Activated CD4-positive, alpha-beta T cell treated with anti-CD3 and anti-CD28 coated beads, Interleukin-2, Interleukin-4, amounts not matched to agents 100 ng/mL and 50 ng/mL, durations not matched to agents 16 hours and 8 hours (primary cell): ENCODE measurements at regions not wholly inside any gene's neighbourhood (a gene's known extent, or its start where the extent isn't known, plus 50 kb on each side); places are given as distances from the start of the nearest gene placed in this dataset.

ENCODE experiments used
- DNase-seq: peaks from one replicate; pipeline ENCODE4 v3.0.0-alpha.2; 2020; ENCODE audit warnings: low spot score

- DNase-seq, result no peak
Measured at GRCh38 chr5:133685402-133686018, 73.2 kb upstream of the FSTL4 start.

DNA sequence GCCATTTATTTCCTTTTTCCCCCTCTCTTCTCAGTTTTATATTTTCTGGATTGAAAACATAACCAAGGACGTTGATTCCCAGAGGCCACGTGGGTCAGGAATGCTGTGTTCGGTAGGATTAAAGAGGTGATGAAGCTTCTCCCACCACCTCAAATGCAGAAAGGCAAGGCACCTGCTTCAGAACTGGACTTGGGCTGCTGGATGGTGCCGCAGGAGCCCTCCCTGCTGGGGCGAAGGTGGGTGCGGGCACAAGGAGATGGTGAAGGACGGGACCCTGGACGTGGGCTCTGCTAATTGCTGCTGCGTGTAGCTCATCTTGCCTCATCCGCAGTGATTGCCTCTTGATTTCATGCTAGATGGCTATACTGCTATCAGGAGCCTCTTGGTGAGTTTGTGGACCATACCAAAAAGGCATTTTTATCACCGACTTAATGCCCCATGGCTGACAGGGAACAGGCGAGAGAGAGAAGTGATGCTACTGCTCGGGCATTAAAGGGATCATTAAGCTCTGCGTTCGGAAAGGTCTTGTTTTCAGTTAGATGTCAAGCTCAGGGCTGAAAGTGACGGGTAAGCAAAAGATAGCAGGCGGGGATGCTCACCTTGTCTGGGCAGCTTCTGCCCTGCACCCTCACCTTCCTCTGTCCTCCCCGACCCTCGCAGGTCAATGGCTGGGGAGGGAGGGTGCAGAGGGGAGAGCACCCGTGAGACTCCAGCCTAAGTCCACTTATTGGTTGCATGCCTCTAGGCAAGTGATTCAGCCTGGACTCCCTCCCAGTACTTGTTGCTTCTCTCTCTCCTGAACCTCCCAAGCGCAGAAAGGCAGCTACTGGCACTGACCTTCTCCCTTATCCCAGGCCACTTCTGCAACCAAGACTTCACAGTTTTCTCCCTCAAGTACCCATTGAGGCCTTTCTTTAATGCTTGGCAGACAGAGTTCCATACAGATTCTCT, 71.6 kb upstream of the FSTL4 start:
- no peak for DNase-seq

DNA sequence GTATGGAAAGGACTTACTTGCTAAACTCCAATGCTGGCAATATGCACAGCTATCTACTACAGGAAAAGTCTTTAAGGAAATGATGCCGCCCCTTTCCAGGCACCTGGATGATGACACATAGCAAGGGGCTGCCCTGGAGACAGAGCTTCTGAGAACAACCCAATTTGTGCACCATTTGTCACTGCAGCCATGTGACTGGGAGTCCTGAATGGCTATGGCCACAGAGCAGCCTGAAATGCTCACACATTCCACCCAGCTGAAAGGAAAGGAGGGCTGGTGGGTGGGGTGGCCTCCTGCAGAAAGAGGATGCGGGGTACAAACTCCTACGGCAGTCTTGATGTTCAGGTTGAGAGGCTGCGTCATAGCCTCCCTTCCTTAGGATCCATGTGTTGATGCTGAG, 70.1 kb upstream of the FSTL4 start:
- no peak for DNase-seq

DNA sequence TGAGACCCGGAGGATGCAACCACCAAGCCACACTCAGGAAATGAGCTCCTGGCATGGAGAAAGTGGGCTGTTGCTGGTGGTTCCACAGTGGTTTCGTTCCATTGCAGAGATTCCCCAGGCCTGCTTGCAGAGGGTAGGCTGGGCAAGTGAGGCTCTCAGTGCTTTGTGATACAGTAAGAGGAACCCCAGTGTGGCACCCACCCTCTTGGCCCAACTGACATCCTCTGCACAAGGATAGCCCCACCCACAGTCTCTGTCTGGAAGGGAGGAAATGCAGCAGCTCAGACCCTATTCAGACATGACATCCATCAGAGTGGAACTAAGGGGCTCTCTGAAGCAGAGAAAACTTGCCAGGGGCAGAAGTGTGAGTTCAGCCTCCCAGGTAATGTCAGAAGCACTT, 69.6 kb upstream of the FSTL4 start:
- no peak for DNase-seq

- no peak for DNase-seq
Measured at GRCh38 chr5:133680830-133681565, 68.7 kb upstream of the FSTL4 start.

- DNase-seq, result no peak
Measured at GRCh38 chr5:133679534-133679933, 67.2 kb upstream of the FSTL4 start.

GRCh38 chr5:133675376-133676154, 63.2 kb upstream of the FSTL4 start:
- DNase-seq, result no peak

DNA sequence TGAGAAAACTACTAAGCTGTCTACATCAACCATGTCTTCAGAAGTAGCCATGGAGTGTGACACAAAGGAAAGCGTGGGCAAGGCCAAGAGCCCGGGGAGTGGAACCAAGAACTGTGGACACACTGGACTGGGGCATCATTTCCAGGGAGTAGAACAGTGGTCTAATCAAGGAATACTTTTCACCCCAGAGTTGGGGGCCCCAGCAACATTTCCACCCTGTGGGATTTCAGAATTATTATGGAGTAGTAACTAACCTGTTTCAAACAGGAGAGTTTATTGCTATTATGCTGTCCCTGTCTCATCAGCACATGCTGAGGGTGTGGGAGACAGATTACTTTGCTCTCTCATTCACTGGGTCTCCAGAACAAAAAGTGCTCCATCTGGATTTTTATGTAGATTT, 58.0 kb upstream of the FSTL4 start:
- DNase-seq, result no peak

- no peak for DNase-seq
Measured at GRCh38 chr5:133669472-133669871, 57.1 kb upstream of the FSTL4 start.

DNA sequence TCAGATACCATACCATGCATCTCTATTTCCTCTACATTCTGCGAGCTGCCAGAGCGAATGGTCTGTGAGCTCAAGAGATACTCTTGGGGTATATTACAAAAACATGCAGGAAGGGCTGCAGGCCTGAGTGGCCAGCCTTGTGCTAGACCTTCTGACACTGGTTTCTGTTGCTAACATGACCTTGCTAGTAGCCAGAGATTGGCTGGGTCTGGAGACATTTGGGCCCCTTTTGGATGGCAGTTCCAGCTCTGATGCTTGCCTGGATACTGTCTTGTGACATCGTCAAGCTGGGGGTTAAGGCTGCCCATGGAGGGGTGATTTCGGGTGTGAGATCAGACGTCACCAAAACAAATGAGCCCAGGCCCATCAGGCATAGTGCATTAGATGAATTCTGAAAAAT, 56.1 kb upstream of the FSTL4 start:
- no peak for DNase-seq

DNA sequence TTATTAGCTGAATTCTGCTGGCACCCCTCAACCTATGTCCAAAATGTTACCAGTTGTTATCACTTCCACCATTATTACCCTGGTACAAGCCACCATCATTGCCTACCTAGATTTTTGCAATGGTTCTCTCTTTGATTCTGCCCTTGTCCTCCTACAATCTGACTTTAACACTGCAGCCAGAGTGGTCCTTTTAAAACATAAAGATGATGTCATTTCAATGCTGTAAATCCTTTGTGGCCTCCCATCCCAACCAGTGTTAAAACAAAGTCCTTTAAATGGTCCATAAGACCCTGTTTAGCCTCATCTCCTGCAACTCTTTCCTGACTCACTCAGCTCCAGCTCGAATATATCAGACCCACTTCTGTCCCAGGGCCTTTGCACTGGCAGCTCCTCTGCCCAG, 54.9 kb upstream of the FSTL4 start:
- no peak for DNase-seq

GRCh38 chr5:133665571-133665970, 53.2 kb upstream of the FSTL4 start:
- DNase-seq, result no peak

GRCh38 chr5:133664422-133664821, 52.1 kb upstream of the FSTL4 start:
- no peak for DNase-seq

DNA sequence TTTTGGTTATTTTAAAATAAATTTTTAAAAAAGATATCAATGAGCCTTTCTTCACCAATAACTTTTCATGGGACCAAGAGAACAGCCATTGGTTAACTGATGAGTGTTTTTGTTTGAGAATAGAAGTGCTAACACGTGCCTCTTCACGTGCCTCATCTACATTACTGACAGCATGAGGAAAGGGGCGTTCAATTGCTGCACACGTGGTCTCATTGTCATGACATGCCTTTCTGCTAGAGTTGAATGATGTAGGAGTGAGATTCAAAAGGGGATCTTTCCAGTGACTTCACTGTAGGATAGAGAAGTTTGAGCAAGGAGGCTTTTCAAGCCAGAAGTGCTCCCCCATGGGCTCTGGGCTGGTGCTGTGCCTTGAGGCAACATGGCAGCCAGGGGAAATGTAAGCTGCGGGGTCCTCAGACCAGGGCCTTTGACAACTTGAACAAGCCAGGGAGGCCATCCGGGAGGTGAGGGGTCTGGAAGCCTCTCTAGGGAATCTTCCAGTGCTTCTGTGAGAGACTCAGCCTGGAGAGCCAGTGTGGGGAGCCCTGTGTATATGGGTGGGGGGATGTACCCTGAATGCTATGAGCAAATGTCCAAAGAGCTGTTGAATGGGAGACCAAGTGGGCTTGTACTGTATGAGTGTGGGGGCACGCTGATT, 51.2 kb upstream of the FSTL4 start:
- no peak for DNase-seq

DNA sequence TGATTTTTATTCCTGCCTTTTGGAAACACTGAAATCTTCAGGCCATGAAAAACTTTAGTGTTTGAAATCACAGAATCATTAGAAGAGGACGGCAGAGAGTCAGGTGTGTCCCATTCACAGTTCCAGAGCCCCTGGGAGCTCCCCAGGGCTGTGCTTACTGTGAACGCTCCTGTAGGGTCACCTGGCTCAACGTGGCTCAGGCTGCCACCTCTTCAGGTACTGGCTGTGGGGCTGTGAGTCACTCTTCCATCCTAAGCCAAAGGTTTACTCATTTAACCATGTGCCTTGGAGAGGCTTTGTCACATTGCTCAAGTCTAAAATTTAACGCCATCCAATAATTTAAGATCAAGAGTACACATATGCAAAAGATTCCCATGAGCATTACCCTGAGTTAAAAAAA, 50.2 kb upstream of the FSTL4 start:
- DNase-seq, result no peak
